Heart right ventricle (tissue), 16 donors: ENCODE measurements at regions not wholly inside any gene's neighbourhood (a gene's known extent, or its start where the extent isn't known, plus 50 kb on each side); places are given as distances from the start of the nearest gene placed in this dataset.

Source experiments
- ATAC-seq, 8 donors: fragments of 200-7000 bp; cut with Tn5 transposase; one replicate each; pipeline ENCODE4 v1.9.1; 2020; ENCODE audit warnings: mild to moderate bottlenecking in 8 of 8, moderate library complexity in 8 of 8, moderate number of reproducible peaks in 1 of 8
- DNase-seq, 2 donors: peaks; one replicate each; pipeline ENCODE4 v3.0.0-alpha.2; 2020
- H3K27ac ChIP-seq, 10 donors: fragments of 200-600 bp; sonication (generic) in 2 of 10; one replicate each; pipeline versions ENCODE4 v1.5.0 to v1.8.0; 2020 to 2022; ENCODE audit warnings: mild to moderate bottlenecking in 3 of 10
- H3K27me3 ChIP-seq, 7 donors: fragments of 200-600 bp; one replicate each; pipeline ENCODE4 v1.8.0; 2021 to 2022; ENCODE audit warnings: mild to moderate bottlenecking in 2 of 7
- H3K36me3 ChIP-seq, 9 donors: fragments of 200-600 bp; sonication (generic) in 1 of 9; one replicate each; pipeline versions ENCODE4 v1.5.0 to v1.8.0; 2020 to 2022; ENCODE audit warnings: mild to moderate bottlenecking in 2 of 9
- H3K4me1 ChIP-seq, 9 donors: fragments of 200-600 bp; sonication (generic) in 1 of 9; one replicate each; pipeline versions ENCODE4 v1.5.0 to v1.8.0; 2020 to 2022; ENCODE audit warnings: mild to moderate bottlenecking in 4 of 9
- H3K4me3 ChIP-seq, 10 donors: fragments of 200-600 bp; sonication (generic) in 2 of 10; one replicate each; pipeline versions ENCODE4 v1.5.0 to v1.8.0; 2020 to 2022; ENCODE audit warnings: mild to moderate bottlenecking in 7 of 10, moderate library complexity in 2 of 10
- H3K9me3 ChIP-seq, 11 donors: fragments of 200-600 bp in 10 of 11; sonication (generic) in 2 of 11; one replicate each; pipeline versions ENCODE4 v1.5.0 to v1.8.0; 2013 to 2022; ENCODE audit warnings: mild to moderate bottlenecking in 2 of 11, control low read depth in 1 of 11, moderate library complexity in 1 of 11
- CTCF ChIP-seq, 9 donors: fragments of 200-600 bp; sonication (generic) in 2 of 9; IDR thresholded peaks; one replicate each; pipeline versions ENCODE4 v1.5.0 to v1.8.0; 2021 to 2022; ENCODE audit warnings: antibody characterized with exemption in 9 of 9, mild to moderate bottlenecking in 5 of 9, moderate library complexity in 1 of 9
- WGBS, 2 donors: extraction: QIAGEN DNeasy Blood & Tissue Kit; methylation state at CpG; one replicate each; pipeline ENCODE4 v1.1.7; 2013; ENCODE audit warnings: inconsistent platforms in 1 of 2; 5-methylcytosine and 5-hydroxymethylcytosine counted together
- intact Hi-C, 10 donors: fragments of 100-400 bp; cut with DNase I; formaldehyde crosslinking; loops; one replicate each; pipeline versions ENCODE4 v1.11.1 to v1.14.2; 2022
- donor health status: Arrhythmogenic right ventricular cardiomyopathy.
- donor health status: ischemic (EF 13 %, LVEDD 7.1; RV severe dilation, severe dysfunction).
- donor health status: healthy with polysubstance abuse.
- donor health status: DM: no; HTN: yes; CAD: no.
- donor health status: DM: no; HTN: no; CAD: no.
- donor health status: ischemic (EF 25% LVEDD 6.9; RV normal size, moderate dysfunction).
- donor health status: ischemic (EF 25% LVEDD 5.7; RV mildly dilated, moderate dysfunction).
- donor health status: healthy.
- donor health status: DM: yes; HTN: yes; CAD: no.
- donor health status: Ischemic cardiomyopathy.
- donor health status: ischemic (EF 35%, LVEDD 5.7; RV mildly dilated, moderate dysfunction).
- donor health status: nonischemic (EF 11% LVEDD 7.7; RV severe dilation, severe dysfunction).
- donor health status: DM: yes; HTN: yes; CAD: no.
- donor health status: PGD.
- donor health status: ischemic (EF 29% LVEDD 5.4; RV normal size, mild dysfunction).
- donor health status: nonischemic (EF 23%, LVEDD 6.1; RV moderate dilation, normal function).

DNA sequence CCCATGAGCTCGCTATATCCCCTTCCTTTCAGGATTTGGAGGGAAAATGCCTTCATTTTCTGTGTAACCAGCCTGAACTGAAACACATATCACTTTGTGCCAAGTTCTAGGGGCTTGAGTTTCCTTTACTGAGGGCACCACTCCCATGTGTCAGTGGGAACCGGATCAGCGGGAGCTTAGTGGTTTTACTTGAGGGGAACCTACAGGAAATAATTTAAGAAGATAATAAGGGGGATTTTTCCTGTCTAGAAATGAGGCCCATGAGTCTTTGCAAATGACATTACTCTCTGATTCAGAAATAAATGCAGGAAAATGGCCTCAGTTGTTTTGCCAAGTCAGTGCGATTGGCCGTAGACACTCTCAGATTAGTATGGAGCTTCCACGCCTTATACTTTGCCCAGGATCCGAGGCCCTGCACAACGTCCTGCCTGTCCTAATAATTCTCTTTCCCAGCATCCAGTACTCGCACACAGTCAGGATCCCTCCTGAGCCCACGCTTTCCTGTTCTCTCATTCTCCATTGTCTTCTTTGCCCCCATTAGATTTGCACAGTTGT lies 86.4 kb upstream of the LYZL1 start:
- Histone ChIP-seq H3K4me3 (no peak overlapping the region), H3K27ac (no peak overlapping the region), H3K9me3 (no peaks in the 10 kb centered on the region), H3K4me1 (no peaks in the 10 kb centered on the region), H3K27me3 (peaks cover 0 to 12% (median 0%) of the 10 kb centered on the region in 7 donors), H3K36me3 (no peaks in the 10 kb centered on the region)
- intact Hi-C loops = no loop called here
- TF ChIP-seq CTCF (IDR thresholded peaks at IDR 0.05) = no peak
- no peak for DNase-seq
- WGBS, 2 donors = 64 to 65% methylated on average over 10 of the region's 10 CpGs
- no peak for ATAC-seq

DNA sequence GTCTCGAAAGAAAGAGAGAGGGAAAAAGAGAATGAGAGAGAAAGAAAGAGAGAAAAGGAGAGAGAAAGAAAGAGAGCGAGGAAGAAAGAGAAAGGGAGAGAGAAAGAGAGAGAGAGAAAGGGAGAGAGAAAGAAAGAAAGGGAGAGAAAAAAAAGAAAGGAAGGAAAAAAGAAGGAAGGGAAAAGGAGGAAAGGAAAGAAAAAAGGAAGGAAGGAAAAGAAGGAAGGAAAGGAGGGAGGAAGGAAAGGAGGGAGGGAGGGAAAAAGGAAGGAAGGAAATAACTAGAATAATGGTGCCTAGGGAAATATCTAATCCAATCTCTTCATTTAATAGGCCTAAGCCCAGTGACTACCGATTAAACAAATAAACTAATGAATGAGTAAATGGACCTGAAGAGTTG lies 85.4 kb upstream of the LYZL1 start:
- WGBS, 2 donors = 96 to 97% methylated on average over 3 of the region's 3 CpGs
- TF ChIP-seq CTCF (IDR thresholded peaks at IDR 0.05) = no peak
- Histone ChIP-seq H3K36me3 (no peaks in the 10 kb centered on the region), H3K27me3 (peaks cover 0 to 13% (median 0%) of the 10 kb centered on the region in 7 donors), H3K27ac (no peak overlapping the region), H3K4me1 (no peaks in the 10 kb centered on the region), H3K9me3 (peaks cover 0 to 1% (median 0%) of the 10 kb centered on the region in 11 donors), H3K4me3 (no peak overlapping the region)
- DNase-seq = no peak
- intact Hi-C loops = no loop called here
- ATAC-seq = no peak

DNA sequence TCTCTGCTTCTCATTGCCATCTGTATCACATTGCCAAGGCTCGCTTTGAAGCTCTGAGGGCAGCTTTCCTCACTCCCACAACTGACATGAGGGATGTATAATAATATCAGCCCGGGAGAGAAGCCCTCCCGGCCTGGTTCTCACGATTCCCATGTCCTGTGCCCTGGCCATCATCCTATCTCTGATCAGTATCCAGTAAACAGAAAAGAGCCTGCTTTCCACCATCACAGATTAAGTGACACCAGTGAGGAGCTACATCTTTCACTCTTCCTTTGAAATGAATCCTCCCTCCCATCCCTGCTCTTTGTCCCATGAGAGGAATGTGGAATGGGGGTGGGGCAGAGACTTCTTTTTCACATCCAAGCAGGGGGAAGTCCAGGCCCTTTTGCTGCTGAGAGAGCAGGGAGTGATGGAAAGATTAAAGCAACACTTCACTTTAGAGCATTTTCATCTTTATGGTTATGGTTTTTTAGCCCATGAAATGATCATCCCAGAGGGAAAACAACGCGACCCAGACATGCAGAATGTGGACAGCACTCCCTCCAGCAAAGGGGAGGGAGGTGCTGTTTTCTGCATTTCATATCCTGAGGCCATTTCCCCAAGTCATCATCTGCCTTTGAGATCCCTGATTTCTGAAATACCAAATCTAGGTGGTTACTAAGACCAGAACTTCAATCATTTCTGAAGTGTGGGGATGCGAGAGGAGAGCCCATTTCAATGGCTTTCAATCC lies 84.6 kb upstream of the LYZL1 start:
- peaks cover 0 to 9% (median under 1%) of the 10 kb centered on the region in 11 donors for H3K9me3 ChIP-seq
- ATAC-seq = no peak
- WGBS, 2 donors = 59 to 70% methylated on average over 7 of the region's 7 CpGs
- peak in 1 of 2 donors; percentile 4 for DNase-seq
- no peaks in the 10 kb centered on the region for H3K36me3 ChIP-seq
- intact Hi-C loops = no loop called here
- H3K4me1 ChIP-seq = no peaks in the 10 kb centered on the region
- TF ChIP-seq CTCF (IDR thresholded peaks at IDR 0.05) = no peak
- H3K27me3 ChIP-seq = peaks cover 0 to 12% (median 0%) of the 10 kb centered on the region in 7 donors
- H3K4me3 ChIP-seq = no peak overlapping the region
- H3K27ac ChIP-seq = no peak overlapping the region

DNA sequence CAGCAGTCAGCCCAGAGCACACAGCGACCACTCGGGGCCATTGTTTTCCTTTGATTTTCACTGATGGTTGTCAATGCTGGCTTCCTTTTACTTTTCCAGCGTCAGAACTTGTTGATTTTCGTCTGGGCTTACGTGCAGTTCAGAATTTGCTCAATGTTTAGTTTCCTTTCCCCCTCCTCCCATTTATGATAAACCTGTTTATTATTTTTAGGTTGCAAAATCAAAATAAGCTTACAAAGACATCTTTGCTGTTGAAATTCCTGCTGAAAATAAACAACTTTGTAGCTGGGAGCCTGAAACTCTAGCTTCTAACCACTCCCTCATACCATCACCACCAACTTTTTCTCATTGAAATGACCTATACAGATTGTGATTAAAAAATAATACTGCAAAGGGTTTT lies 83.1 kb upstream of the LYZL1 start:
- no peaks in the 10 kb centered on the region for H3K36me3 ChIP-seq
- no peak for TF ChIP-seq CTCF (IDR thresholded peaks at IDR 0.05)
- peaks cover 0 to 9% (median 0%) of the 10 kb centered on the region in 7 donors for H3K27me3 ChIP-seq
- no peak overlapping the region for H3K27ac ChIP-seq
- intact Hi-C loops = no loop called here
- ATAC-seq = no peak
- no peak for DNase-seq
- H3K9me3 ChIP-seq = peaks cover 0 to 22% (median 11%) of the 10 kb centered on the region in 11 donors
- WGBS, 2 donors = 50 to 67% methylated on average over 5 of the region's 5 CpGs
- no peak overlapping the region for H3K4me3 ChIP-seq
- H3K4me1 ChIP-seq = no peaks in the 10 kb centered on the region
